Suprapubic skin (tissue), 4 donors: ENCODE measurements at regions not wholly inside any gene's neighbourhood (a gene's known extent, or its start where the extent isn't known, plus 50 kb on each side); places are given as distances from the start of the nearest gene placed in this dataset.

ENCODE experiments used
- DNase-seq, 2 donors: peaks; one replicate each; pipeline ENCODE4 v3.0.0-alpha.2; 2019; ENCODE audit warnings: low spot score in 2 of 2
- H3K27ac ChIP-seq: fragments of 200-600 bp; sonication (generic); one replicate; pipeline ENCODE4 v1.5.1; 2019
- H3K27me3 ChIP-seq: fragments of 200-600 bp; sonication (generic); one replicate; pipeline ENCODE4 v1.5.1; 2019
- H3K36me3 ChIP-seq: fragments of 200-600 bp; sonication (generic); one replicate; pipeline ENCODE4 v1.5.1; 2019
- H3K4me1 ChIP-seq: fragments of 200-600 bp; sonication (generic); one replicate; pipeline ENCODE4 v1.5.1; 2019
- H3K4me3 ChIP-seq: fragments of 200-600 bp; sonication (generic); one replicate; pipeline ENCODE4 v1.5.1; 2019; ENCODE audit warnings: mild to moderate bottlenecking
- H3K9me3 ChIP-seq: fragments of 200-600 bp; sonication (generic); one replicate; pipeline ENCODE4 v1.5.1; 2019
- EP300 ChIP-seq: sonication (generic); formaldehyde crosslinking; IDR thresholded peaks from one replicate; pipeline ENCODE4 v1.6.1; 2017; ENCODE audit warnings: antibody characterized with exemption
- POLR2A ChIP-seq, 2 donors: fragments of 450-650 bp; IDR thresholded peaks; one replicate each; pipeline ENCODE4 v1.6.1; 2017; ENCODE audit warnings: antibody characterized with exemption in 2 of 2, mild to moderate bottlenecking in 2 of 2, moderate library complexity in 2 of 2
- POLR2AphosphoS5 ChIP-seq, 3 donors: sonication (generic); formaldehyde crosslinking; IDR thresholded peaks; one replicate each; pipeline ENCODE4 v1.6.1; 2017; ENCODE audit warnings: antibody characterized with exemption in 3 of 3
- WGBS: methylation state at CpG from one replicate; pipeline ENCODE4 v1.1.5; 2018; 5-methylcytosine and 5-hydroxymethylcytosine counted together
- TF ChIP-seq, protein P1 (sequence below), 2 donors: fragments of 200-600 bp in 1 of 2; fragments of 450-650 bp in 1 of 2; sonication (generic) in 1 of 2; IDR thresholded peaks; one replicate each; pipeline ENCODE4 v1.5.1; 2016 to 2019; ENCODE audit warnings: antibody characterized with exemption in 2 of 2, mild to moderate bottlenecking in 1 of 2, moderate library complexity in 1 of 2

DNA sequence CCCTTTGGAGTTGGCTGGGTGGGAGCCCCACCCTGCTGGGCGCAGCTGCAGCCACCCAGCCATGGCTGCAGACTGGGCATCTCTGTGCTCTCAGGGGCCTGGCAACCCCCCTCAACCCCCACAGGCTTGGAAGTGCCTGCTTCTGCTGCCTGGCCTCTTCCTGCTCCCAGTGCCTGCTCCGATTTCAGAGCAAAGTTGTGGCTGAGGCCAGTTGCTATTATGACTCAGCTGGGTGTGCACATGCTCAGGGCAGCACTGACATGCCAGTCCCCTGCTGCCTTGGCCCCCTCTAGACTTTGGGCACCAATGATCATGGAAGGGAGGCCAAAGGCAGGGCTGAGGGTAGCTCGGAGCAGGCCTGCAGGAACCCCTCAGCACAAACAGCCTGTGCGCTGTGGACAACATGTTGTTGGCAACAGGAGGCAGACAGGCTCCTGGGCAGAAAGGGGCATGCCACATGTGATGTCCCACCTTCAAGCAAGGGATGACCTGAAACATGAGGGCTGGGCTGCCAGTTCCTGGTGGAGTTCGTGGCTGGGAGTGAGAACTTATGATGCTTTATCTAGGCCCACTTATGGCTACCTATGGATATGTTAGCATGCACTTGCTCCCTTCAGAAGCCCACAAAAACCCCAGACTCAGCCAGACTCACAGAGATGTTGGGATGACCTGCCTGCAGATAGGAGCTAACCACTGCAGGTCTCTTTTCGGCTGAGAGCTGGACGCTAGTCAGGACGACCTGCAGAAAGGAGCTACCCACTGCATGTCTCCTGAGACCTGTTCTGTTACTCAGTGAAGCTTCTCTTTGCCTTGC, 96.4 kb upstream of the AMOTL1 start:
- DNase-seq, result no peak
- H3K27me3 ChIP-seq, result no peaks in the 10 kb centered on the region
- H3K4me3 ChIP-seq, result no peak overlapping the region
- H3K36me3 ChIP-seq, result no peaks in the 10 kb centered on the region
- no peak overlapping the region for H3K27ac ChIP-seq
- no peaks in the 10 kb centered on the region for H3K9me3 ChIP-seq
- 77% methylated on average over 7 of the region's 8 CpGs for WGBS
- H3K4me1 ChIP-seq, result peaks cover 22% of the 10 kb centered on the region
- TF ChIP-seq POLR2AphosphoS5 (IDR thresholded peaks at IDR 0.05), result no peak
- TF ChIP-seq, protein P1, sequence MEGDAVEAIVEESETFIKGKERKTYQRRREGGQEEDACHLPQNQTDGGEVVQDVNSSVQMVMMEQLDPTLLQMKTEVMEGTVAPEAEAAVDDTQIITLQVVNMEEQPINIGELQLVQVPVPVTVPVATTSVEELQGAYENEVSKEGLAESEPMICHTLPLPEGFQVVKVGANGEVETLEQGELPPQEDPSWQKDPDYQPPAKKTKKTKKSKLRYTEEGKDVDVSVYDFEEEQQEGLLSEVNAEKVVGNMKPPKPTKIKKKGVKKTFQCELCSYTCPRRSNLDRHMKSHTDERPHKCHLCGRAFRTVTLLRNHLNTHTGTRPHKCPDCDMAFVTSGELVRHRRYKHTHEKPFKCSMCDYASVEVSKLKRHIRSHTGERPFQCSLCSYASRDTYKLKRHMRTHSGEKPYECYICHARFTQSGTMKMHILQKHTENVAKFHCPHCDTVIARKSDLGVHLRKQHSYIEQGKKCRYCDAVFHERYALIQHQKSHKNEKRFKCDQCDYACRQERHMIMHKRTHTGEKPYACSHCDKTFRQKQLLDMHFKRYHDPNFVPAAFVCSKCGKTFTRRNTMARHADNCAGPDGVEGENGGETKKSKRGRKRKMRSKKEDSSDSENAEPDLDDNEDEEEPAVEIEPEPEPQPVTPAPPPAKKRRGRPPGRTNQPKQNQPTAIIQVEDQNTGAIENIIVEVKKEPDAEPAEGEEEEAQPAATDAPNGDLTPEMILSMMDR (IDR thresholded peaks at IDR 0.05), result no peak
- TF ChIP-seq EP300, result no peak
- TF ChIP-seq POLR2A (IDR thresholded peaks at IDR 0.05), result no peak

DNA sequence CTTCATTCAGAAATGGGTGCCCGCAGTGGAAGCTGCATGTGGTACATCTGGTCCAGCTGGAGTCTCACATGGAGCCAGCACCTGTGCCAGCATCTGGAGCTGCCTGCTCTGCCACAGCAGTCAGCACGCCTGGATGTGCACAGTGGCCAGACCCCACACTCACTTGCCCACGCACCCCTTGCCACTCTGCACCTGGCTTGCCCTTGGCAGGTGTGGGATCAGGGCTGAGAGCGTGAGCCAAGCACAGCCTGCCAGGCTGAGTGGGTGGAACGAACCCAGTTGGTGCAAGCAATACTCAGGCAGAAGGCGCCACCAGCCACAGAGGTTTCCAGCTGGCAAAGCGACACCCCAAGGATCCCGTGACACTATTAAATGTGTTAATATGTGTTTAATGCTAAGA, 95.5 kb upstream of the AMOTL1 start:
- TF ChIP-seq, protein P1 (IDR thresholded peaks at IDR 0.05), result no peak
- TF ChIP-seq POLR2A (IDR thresholded peaks at IDR 0.05) (no peak), EP300 (no peak), POLR2AphosphoS5 (IDR thresholded peaks at IDR 0.05) (no peak)
- H3K4me3 ChIP-seq, result no peak overlapping the region
- H3K36me3 ChIP-seq, result no peaks in the 10 kb centered on the region
- no peaks in the 10 kb centered on the region for H3K9me3 ChIP-seq
- H3K4me1 ChIP-seq, result peaks cover 29% of the 10 kb centered on the region
- 77% methylated on average over 5 of the region's 8 CpGs for WGBS
- no peaks in the 10 kb centered on the region for H3K27me3 ChIP-seq
- DNase-seq, result no peak
- no peak overlapping the region for H3K27ac ChIP-seq

DNA sequence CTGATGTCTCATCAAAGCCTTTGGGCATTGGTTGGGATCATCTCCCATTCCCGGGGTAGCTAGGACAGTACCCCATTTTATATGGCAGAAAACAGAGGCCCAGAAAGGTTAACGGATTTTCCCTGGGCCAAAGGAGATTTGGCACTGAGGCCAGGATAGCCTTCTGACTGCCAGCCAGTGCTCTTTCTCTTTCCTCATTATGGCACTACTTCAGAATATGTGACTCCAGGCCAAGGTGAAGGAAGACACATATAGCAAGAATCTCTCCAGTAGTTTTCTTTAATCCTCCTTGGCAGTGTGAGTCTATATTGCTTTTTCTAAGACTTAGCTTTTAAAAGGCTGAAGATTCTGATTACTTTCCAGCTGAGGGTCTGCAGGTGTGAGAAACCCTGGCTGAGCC, 94.8 kb upstream of the AMOTL1 start:
- H3K9me3 ChIP-seq, result no peaks in the 10 kb centered on the region
- H3K4me1 ChIP-seq, result peaks cover 36% of the 10 kb centered on the region
- TF ChIP-seq, protein P1 (IDR thresholded peaks at IDR 0.05), result no peak
- no peak for TF ChIP-seq POLR2AphosphoS5 (IDR thresholded peaks at IDR 0.05)
- no peak for TF ChIP-seq POLR2A (IDR thresholded peaks at IDR 0.05)
- no peak for TF ChIP-seq EP300
- DNase-seq, result no peak
- no peaks in the 10 kb centered on the region for H3K36me3 ChIP-seq
- 52% methylated on average over 2 of the region's 2 CpGs for WGBS
- H3K27me3 ChIP-seq, result no peaks in the 10 kb centered on the region
- no peak overlapping the region for H3K4me3 ChIP-seq
- no peak overlapping the region for H3K27ac ChIP-seq

DNA sequence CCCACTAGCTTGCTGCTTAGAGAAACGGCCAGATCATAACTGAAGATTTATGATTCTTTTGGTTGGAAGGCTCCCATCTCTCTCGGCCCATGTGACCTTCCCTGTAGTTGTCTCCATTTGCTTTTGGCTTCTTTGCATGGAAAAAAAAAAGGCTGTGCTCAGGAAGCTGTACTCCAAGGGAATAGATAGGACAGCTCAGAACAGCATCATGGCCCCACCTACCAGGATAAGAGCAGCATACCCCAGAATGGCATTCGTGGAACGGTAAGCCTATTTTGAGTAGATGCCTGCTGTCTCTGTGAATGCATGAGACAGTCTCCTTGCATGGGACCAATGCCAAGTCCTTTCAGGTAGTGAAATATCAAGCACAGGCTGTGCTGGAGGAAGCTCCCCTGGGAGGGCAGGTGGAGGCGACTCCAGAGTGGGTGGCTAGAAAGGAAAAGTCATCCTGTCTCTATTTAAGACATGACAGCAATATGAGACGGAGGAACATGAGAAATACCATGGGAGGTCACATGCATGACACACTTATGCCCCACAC, 94.1 kb upstream of the AMOTL1 start:
- Histone ChIP-seq H3K9me3 (no peaks in the 10 kb centered on the region), H3K4me1 (peaks cover 41% of the 10 kb centered on the region), H3K36me3 (no peaks in the 10 kb centered on the region), H3K27ac (no peak overlapping the region), H3K4me3 (no peak overlapping the region), H3K27me3 (no peaks in the 10 kb centered on the region)
- TF ChIP-seq POLR2AphosphoS5 (IDR thresholded peaks at IDR 0.05) (no peak), EP300 (no peak), POLR2A (IDR thresholded peaks at IDR 0.05) (no peak)
- TF ChIP-seq, protein P1 (IDR thresholded peaks at IDR 0.05), result no peak
- 57% methylated on average over 6 of the region's 6 CpGs for WGBS
- no peak for DNase-seq

DNA sequence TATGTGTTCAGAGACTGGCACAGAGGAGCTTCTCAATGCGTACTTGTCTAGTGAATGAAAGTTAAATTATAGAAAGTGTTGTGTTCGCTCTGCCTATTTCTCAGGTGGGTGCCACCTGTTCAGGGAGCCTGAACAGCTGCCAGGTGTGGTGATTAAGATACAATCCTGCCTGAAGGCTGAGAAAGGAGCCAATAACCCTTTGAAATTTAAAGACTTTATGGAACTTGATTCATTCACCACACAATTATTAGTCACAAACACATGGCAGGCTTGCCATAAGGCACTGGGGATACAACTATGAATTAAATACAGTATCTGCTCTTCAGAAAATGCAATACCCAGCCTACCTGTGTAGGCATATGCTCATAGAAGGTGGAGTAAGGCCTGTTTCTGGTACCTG, 92.9 kb upstream of the AMOTL1 start:
- H3K27me3 ChIP-seq, result no peaks in the 10 kb centered on the region
- H3K36me3 ChIP-seq, result no peaks in the 10 kb centered on the region
- DNase-seq, result no peak
- no peaks in the 10 kb centered on the region for H3K9me3 ChIP-seq
- peaks cover 47% of the 10 kb centered on the region for H3K4me1 ChIP-seq
- no peak overlapping the region for H3K27ac ChIP-seq
- TF ChIP-seq POLR2AphosphoS5 (IDR thresholded peaks at IDR 0.05) (no peak), POLR2A (IDR thresholded peaks at IDR 0.05) (no peak), EP300 (no peak)
- TF ChIP-seq, protein P1 (IDR thresholded peaks at IDR 0.05), result no peak
- 61% methylated on average over 2 of the region's 2 CpGs for WGBS
- H3K4me3 ChIP-seq, result no peak overlapping the region
